ENCODE measurements at regions not wholly inside any gene's neighbourhood (a gene's known extent, or its start where the extent isn't known, plus 50 kb on each side); places are given as distances from the start of the nearest gene placed in this dataset.
A peak's percentile ranks its signal among the peaks of the same experiment; 100 is the strongest.

DNA sequence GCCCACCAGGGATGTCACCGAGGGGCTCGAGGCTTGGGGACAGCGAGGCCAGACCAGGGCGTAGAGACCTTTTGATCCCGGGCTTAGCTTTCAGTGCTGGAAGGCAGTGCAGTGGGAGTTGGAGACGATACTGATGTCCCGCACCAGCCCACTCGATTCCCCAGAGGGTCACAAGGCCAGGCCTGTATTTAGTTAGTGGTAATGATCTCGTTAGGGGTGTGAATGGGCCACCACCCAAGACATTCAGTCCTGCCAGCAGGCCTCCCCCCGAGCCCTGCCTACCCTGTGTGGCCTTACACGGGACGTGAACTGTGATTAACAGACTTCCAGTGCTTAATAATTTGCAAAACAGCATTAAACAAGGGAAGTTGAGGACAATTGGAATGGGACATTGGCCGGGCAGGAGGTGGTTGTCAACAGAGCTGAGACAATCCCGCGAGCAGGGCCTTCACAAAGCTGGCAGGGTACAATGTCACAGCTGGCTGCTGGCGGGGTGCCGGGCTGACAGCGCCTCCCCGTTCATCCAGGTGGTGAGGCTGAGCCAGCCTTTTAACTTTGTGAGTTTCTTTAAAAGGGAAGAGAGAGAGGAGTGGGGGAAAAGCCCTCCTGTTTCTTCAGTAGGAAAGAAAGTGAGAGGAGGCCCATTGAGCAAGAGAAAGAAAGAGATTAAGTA, 175.3 kb upstream of the RALGAPA2 start:
- peak; percentile 60 for DNase-seq (ENCODE audit: low read depth, low spot score)

GRCh38 chr20:20881808-20882207, 169.4 kb upstream of the RALGAPA2 start:
- DNase-seq (ENCODE audit: low read depth, low spot score), result no peak

DNA sequence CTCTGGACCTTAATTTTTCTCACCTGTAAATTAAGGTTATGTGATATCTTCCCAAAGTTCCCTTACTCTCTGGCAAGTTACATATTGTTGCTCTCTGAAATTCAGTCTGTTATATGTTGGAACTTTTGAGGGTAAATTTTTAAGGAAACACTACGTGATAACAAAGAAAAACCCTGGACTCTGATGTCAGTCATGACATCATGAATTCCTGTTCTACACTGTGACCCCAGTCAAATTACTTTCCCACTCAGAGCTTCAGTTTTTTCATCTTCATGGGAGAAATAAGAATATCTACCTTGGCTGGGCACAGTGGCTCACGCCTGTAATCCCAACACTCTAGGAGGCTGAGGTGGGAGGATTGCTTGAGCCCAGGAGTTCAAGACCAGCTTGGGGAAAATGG, 164.6 kb upstream of the RALGAPA2 start:
- no peak for DNase-seq (ENCODE audit: low read depth, low spot score)

DNA sequence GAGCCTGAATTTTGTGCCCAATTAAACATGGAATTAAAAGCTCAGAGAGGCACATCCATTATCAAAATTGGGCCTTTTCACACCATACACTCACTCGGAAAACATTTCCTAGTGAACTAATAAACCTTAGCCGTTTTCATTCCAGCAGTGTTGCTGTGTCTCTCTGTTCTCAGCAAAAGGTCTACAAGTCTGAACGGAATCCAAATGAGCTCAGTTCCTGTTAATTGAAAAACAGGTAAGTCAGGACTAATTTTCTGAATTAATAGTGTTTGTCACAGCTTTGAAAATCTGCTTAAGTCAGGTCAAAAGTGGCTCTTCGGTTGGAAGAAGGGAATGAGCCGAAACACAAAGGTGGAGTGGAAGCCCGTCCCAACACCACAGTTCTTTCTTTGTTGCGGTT, 163.3 kb upstream of the RALGAPA2 start:
- no peak for DNase-seq (ENCODE audit: low read depth, low spot score)

DNA sequence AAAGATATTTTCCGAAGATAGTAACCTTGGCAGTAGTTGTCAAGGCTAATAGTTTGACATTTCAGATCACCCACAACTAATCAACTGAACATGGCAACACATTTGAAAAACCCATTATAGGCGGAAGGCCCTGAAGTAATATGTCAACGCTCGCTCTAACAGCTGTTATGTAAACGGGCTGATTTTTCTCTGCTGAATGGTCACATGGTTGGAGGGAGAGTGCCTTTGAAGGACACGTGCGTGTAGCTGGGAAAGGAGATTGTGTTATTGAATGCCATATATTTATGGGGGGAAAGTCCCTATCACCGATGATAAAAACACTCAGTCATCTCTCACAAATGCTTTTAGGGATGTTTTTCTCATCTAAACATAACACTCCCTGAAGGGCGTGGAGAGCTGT, 160.0 kb upstream of the RALGAPA2 start:
- DNase-seq (ENCODE audit: low read depth, low spot score), result no peak

DNA sequence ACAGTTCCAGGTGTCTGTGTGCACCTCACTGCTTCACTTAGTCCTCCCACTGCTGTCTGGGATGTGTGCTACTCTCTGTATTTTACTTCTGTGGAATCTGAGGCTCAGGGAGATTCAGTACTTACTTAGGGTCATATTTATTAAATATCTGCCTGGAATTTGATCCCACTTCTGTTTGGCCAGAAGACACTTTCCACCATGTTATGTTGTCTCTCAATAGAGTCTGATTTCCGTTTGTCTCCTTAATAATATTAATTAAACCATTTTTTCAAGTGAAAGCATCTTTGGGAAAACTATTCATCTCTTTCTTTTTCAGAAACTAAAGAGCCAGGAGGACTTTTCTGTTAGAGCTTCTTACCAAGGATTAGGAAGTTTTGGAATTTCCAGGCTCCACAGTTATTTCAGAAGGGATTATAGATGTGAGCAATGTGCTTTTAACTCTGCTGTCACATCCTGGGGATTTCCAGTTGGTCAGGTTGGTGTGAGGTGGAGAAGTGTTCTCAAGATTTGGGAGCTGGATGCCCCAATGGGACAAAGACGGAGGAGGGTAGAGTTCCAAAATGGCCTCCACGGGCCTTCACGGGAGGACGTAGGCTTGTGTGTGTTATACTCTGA, 156.8 kb upstream of the RALGAPA2 start:
- DNase-seq (ENCODE audit: low read depth, low spot score), result no peak

DNA sequence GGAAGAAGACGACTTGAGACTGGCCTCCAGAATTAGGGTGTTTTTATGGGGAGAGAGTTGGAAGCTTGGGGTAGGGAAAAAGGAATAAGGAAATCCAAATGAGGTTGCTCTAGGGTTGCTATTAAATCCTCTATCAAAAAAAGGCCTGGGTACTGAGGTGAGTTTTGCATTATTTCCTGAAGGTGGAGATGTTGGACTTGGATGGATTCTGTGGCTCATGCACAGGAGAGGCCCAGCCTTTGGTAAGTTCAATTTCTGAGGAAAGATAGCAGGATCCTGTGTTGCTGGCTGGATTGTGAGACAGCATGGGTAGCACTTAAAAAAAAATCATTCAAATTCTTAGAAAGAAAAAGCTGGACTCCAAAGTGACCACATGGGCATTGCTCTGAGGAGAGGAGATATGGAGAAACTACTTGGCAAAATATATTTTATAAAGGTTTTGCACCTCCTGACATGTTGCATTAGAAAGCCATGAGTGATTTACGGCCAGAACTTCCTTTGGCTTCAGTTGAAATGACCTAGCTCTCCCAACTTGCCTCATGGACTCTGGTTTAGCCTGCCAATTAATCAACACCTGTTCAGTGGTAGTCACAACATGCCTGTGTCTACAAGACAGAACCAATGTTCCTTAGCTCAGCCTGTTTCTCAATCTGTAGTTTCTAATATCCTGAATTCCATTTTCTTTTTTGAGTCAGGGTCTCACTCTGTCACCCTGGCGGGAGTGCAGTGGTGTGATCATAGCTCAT, 152.1 kb upstream of the RALGAPA2 start:
- peak; percentile 46 for DNase-seq (ENCODE audit: low read depth, low spot score)

DNA sequence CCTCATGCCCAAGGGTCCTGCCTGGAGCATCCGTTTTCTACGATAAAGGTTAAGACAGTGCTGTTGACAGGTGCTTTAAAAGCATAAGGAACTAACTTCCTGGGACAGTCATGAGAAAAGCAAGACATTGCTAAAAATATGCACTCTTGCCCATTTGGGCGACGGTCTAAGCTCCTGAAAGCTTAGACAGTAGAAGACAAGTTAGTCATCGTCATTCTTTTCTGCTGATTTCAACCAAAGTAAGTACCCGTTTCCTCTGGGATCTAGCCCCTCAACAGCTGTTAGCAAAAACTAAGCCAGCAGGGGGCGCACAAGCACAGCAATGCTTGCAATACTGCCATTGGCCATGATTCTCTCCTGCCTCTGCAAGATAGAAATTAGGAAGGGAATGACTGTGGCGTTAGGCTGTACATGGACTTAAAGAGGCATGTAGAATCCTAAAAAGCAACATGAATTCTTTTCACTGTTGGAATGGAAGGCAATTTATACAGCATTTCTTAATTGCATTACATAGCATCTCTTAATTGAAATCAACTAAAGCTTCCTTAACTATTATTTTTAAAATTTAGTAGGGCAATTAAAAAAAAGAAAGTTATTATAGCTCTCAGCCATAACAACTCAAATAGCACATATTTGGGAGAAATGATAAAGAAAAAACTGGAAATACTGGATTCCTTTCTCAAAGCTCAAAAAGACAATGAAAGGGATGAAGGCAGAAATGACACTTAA, 147.8 kb upstream of the RALGAPA2 start:
- peak; percentile 89 for DNase-seq (ENCODE audit: low read depth, low spot score)

DNA sequence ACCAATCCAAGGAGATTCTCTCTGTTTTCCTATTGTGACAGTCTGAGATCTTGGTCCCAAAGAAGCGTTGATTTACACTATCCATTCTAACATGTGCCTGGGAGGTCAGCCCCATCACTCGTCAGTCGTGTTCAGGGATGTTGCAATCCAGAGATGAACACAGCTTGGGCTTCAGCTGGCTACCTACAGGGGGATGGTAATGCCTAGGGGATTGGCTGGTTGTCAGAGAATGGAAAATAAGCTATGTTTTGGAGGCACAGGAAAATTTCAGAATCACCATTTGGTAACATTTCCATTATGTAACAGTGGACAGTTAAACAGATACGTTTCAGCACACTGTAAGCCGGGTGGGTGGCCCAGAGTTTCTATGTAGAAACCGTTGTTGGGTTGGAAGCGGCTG, 147.1 kb upstream of the RALGAPA2 start:
- DNase-seq (ENCODE audit: low read depth, low spot score), result no peak

GRCh38 chr20:20856956-20857355, 144.5 kb upstream of the RALGAPA2 start:
- DNase-seq (ENCODE audit: low read depth, low spot score), result no peak

DNA sequence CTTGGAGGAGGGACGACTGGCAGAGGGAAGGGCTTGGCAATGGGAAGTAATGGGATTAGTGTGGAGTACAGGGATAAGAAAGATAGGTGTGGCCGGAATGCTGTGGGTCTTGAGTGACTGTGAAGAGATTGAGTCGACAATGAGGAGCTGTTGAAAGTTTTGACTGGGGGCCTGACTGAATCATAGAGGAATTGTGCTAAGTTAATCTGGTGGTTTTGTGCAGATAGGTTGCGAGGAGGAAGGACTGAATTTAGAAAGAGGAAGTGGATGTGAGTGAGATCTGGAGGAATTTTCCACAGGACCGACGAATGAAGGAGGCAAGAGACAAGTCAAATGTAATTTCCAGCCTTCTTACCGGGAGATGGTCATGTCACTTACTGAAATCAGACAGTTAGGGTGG, 143.9 kb upstream of the RALGAPA2 start:
- DNase-seq (ENCODE audit: low read depth, low spot score), result no peak

GRCh38 chr20:20851385-20851784, 138.9 kb upstream of the RALGAPA2 start:
- no peak for DNase-seq (ENCODE audit: low read depth, low spot score)

- no peak for DNase-seq (ENCODE audit: low read depth, low spot score)
Observed at GRCh38 chr20:20850407-20850806, 138.0 kb upstream of the RALGAPA2 start.

DNA sequence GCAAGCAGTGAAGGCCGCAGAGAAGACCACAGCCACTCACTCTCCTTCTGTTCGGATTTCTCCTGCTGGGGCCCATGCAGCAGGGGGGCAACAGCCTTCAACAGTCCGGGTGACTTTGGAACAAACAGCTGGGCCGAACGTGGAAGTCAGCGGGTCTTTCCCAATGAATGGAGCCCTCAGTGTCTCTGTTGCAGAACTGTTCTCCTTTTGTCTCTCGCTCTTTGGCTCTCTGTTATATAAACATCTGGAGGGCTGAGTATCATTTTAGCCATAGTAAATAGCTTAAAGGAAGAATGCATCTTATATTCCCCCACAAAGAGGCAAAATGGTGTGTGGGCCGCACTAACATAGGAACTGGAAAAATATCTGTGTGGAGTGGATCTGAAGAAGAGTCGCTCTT, 136.7 kb upstream of the RALGAPA2 start:
- no peak for DNase-seq (ENCODE audit: low read depth, low spot score)

DNA sequence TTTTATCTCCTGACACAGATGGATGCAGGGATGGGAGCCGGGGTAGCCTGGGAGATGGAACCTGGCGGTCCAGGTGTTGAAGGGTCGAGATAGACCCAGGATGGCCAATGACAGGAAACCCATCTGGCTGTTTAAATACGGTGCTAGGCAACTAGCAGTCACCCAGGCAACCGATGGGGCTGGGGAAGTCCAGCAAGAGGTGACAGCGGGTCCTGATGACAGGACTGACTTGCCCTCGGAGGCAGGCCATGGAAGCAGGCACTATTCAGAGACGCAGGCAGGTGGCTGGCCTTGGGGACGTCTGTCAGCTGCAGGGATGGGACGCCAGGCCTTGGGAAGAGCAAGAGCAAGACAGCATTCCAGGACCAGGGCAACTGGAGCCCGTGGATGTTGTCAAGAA, 135.4 kb upstream of the RALGAPA2 start:
- DNase-seq (ENCODE audit: low read depth, low spot score), result no peak

GRCh38 chr20:20843982-20844381, 131.5 kb upstream of the RALGAPA2 start:
- no peak for DNase-seq (ENCODE audit: low read depth, low spot score)

DNA sequence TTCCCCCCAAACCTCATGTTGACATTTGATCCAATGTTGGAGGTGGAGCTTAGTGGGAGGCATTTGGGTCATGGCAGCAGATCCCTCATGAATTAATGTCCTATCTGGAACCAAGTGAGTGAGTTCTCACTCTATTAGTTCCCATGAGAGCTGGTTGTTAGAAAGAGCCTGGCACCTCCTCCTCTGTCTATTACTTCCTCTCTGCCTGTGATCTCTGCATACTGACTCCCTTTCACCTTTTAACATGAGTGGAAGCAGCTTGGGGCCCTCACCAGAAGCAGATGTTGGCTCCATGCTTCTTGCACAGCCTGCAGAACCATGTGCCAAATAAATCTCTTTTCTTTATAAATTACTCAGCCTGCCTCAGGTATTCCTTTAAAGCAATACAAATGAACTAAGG, 127.3 kb upstream of the RALGAPA2 start:
- DNase-seq (ENCODE audit: low read depth, low spot score), result no peak

DNA sequence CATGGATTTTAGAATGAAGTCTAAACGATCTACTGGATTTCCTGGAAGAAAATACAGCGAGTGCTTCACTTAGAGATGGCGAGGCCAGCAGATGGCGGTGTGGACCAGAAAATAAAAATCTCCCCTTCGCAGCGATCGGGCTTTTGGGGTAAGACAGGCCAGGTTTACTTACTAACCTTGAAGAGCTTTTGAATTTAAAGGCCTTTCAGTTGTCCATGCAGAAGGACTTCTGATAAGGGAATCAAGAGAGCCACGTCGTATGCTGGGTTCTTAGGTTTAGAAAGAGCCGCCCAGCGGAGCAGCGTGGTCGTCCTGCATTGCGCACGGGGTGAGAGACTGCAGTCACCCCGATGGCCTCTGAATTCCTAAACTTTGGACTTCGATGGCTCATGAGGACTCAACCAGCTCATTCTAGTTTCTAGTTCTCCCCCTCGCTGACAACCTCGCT, 125.2 kb upstream of the RALGAPA2 start:
- DNase-seq (ENCODE audit: low read depth, low spot score), result peak; percentile 71

- DNase-seq (ENCODE audit: low read depth, low spot score), result no peak
Observed at GRCh38 chr20:20836836-20837235, 124.4 kb upstream of the RALGAPA2 start.

DNA sequence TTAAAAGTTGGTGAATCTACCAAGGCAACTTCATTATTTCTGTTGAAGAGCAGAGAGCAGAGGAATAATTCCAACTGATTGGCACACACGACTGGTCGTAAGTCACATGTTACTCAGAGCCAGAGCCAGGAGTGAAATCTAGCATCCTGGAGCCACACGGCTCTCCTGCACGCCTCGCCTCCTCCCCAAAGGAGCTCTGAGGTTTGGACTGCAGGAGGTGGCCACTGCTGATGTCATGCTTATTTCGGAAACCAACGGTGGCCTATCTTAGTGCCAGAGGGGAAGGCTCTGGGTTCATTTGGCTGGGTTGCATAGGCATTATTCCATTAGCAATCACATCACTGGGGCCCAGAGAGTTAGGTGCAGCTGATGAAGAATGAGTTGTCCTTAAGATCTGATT, 123.5 kb upstream of the RALGAPA2 start:
- no peak for DNase-seq (ENCODE audit: low read depth, low spot score)

- no peak for DNase-seq (ENCODE audit: low read depth, low spot score)
Observed at GRCh38 chr20:20834008-20834407, 121.6 kb upstream of the RALGAPA2 start.

DNA sequence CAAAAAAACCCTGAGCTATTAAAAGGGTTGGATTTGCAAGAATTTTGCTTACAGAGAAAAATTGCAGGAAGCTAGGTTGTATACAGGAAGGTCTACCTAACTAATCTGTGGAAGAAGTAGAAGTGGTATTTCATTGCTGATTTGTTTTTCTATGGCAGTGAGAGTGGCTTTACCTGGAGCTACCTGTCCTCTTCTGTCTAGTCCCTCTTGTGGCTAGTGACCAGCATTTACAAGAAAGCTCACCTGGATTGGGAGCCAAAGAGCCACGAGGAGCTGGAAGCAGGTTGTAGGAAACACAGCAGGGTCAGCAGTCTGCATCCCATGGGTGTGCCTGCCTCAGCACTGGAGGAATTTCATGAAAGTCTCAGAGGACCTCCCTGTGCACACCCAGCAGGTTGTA, 120.3 kb upstream of the RALGAPA2 start:
- DNase-seq (ENCODE audit: low read depth, low spot score), result no peak

All from ELF-1 (cell line).